ENCODE measurements at regions not wholly inside any gene's neighbourhood (a gene's known extent, or its start where the extent isn't known, plus 50 kb on each side); places are given as distances from the start of the nearest gene placed in this dataset.
"Not testable (repeated sequence)": the region's sequence is repeated elsewhere in the genome, so short reads cannot be mapped to it uniquely, and the experiment has no call there.

- DNase-seq = no peak
Observed at GRCh38 chr3:74978684-74979083, 364.2 kb upstream of the CNTN3 start.

GRCh38 chr3:74985028-74985904 is 370.8 kb upstream of the CNTN3 start:
- DNase-seq = not testable (repeated sequence)

GRCh38 chr3:74988095-74988494 is 373.6 kb upstream of the CNTN3 start:
- no peak for DNase-seq

GRCh38 chr3:74992898-74993297 is 378.4 kb upstream of the CNTN3 start:
- DNase-seq = no peak

DNA sequence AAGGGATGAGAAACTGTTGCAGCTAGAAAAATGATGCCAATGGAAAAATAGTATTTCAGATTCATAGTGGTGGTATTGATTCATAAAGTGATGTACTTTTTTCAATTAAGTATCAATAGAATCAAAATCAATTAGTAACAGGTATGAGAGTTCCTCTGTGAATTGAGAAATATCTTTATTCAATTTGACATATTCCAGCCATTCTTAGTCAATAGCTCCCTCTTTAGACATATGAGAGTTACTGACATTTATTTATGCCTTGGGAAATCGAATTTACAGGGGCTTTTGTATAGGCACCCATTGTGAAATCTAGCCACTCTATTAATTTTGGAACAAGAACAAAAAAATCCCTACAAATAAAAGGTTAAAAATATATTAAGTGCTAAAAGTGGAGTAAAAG is 386.9 kb upstream of the CNTN3 start:
- DNase-seq = no peak

- no peak for DNase-seq
Observed at GRCh38 chr3:75012791-75013331, 398.4 kb upstream of the CNTN3 start.

DNA sequence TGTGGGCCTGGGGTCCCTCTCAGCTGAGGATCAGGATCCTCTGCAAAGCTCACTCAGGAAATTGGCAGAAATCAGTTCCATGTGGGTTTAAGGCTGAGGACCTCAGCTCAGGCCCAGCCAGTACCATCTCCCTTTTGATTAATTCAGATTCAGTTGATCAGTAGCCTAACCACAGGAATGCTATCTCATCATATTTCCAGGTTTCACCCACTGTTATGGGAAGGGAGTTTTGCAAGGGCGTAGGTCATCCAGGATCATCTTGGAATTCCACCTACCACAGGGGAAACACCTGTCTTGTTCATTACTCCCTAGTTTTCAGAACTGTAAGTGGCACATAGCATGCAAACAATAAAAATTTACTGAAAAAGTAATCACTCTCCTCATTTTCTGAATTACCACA is 399.5 kb upstream of the CNTN3 start:
- DNase-seq = no peak

GRCh38 chr3:75015280-75015679 is 400.8 kb upstream of the CNTN3 start:
- no peak for DNase-seq

DNA sequence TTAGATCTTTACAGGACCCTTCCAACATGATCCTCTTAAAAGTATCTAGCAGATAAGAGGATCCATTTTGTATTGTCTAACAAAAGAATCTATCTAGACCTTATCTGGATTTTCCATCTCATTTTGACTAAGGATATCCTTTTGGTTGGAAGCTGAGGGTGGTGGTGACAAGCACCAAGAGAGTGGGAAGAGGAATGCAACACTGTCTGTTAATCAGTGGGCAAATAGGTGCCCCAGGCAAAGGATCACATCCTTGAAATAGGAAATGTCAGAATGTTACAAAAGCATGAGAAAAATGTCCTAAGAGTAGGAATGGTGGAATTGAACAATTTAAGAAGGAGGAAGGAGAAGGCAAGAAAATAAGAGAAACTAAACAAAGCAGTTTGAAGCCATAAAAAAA is 420.7 kb upstream of the CNTN3 start:
- no peak for DNase-seq

GRCh38 chr3:75042941-75043340 is 428.5 kb upstream of the CNTN3 start:
- no peak for DNase-seq

- no peak for DNase-seq
Observed at GRCh38 chr3:75048650-75049049, 434.2 kb upstream of the CNTN3 start.

- DNase-seq = no peak
Observed at GRCh38 chr3:75049533-75049932, 435.1 kb upstream of the CNTN3 start.

DNA sequence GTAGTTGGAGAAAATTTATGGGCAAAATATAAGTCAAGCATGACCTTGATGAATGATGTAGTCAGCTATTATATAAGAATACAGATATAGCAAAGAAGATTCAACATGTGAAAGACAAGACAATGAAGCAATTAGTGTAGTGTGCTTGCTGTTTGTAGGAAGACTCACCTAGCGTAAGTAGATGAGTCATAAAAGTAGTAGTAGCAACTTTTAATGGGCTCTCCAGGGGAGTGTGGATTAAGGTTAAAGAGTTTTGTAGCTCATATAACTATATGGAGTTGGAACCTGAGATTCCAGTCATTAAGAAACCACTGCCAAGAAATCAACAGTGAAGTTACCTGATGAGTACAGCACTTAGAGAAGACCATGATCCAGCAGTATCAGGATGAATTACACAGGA is 444.7 kb upstream of the CNTN3 start:
- no peak for DNase-seq

DNA sequence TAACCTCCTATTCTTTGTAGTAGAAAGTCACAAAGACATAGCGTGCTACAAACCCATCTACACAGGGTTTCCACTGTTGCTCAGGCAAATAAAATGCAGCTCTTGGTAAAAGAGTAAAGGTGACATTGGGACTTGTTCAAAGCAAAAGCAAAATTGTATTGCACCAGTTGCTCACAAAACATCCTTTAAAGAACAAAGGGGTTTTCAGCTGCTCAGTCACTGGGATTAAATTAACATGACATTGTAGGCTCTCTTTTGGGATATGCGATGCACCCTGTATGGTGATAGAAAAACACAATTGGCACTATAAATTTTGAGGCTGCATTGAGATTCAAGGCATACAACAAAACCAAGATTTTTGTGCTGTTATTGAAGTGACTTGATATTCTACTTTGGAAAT is 447.3 kb upstream of the CNTN3 start:
- no peak for DNase-seq

GRCh38 chr3:75075158-75075557 is 460.7 kb upstream of the CNTN3 start:
- no peak for DNase-seq

- DNase-seq = no peak
Observed at GRCh38 chr3:75076481-75076880, 462.0 kb upstream of the CNTN3 start.

DNA sequence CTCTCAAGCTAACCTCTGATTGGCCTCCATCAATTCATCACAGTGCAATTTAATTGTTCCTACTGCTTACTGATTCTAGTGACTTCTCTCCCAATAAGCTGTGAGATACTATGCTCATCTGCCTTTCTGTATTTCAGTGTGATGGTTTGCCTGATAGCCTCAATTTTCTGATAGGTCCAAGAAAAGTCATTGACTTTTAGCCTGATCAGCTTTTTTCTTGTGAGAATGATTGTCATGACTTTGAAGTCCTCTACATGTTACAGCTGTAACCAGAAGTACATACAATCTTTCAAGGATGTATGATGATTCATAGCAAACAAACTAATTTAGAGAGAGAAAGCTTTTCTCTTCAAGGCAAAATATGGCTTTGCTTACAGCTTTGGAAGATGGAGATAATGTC is 463.8 kb upstream of the CNTN3 start:
- DNase-seq = no peak

GRCh38 chr3:75082845-75083244 is 468.4 kb upstream of the CNTN3 start:
- DNase-seq = no peak

GRCh38 chr3:75089841-75090240 is 475.4 kb upstream of the CNTN3 start:
- DNase-seq = no peak

- no peak for DNase-seq
Observed at GRCh38 chr3:75101329-75102147, 487.1 kb upstream of the CNTN3 start.

GRCh38 chr3:75110741-75111140 is 496.3 kb upstream of the CNTN3 start:
- no peak for DNase-seq

DNA sequence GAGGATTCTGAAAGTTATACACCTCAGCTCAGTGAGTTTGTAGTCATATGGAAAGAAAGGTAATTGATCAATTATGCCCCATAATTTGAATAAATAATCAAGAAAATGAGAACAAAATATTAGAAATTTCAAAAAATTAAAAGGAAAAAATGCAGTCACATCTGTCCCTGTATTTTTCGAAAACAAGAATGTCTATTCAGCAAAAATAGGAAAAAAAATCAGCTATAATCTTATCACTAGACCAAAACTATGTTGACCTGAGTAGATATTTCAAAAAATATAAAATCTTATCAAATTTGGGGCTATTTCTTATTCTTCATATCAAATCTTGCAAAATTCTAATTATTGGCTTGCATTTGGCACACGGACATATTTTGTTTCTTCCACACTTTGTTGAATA is 501.2 kb upstream of the CNTN3 start:
- no peak for DNase-seq

GRCh38 chr3:75118779-75119178 is 504.3 kb upstream of the CNTN3 start:
- no peak for DNase-seq

- no peak for DNase-seq
Observed at GRCh38 chr3:75126556-75126955, 512.1 kb upstream of the CNTN3 start.
